Stimulated activated CD8-positive, alpha-beta memory T cell treated with anti-CD3 and anti-CD28 coated beads, Interleukin-4, amount 100 ng/mL, for 48 hours (primary cell): ENCODE measurements at regions not wholly inside any gene's neighbourhood (a gene's known extent, or its start where the extent isn't known, plus 50 kb on each side); places are given as distances from the start of the nearest gene placed in this dataset.

Experiments used
- DNase-seq: peaks from one replicate; pipeline ENCODE4 v3.0.0-alpha.2; 2020

- DNase-seq, result no peak
Observed at GRCh38 chr9:28032268-28032590, 458.9 kb upstream of the C9orf72 start.

DNA sequence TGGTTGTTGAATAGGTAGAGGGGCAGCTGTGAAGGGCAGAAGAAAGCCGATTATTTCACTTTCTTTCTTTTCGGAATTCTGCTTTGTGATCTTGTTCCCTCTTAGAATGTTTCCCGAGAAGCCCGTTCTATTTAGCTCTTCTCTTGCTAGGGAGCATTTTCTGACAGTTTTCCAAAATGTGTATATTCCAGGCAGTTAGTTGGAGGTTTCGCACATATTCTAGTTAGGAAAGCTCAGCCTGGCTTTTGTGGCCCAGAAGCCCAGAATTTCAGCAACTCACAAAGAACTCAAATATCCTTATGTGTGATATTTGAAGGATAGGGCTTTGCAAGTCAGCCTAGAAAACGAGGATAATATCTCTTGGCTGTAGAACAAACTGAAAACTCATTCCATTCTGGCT is 461.0 kb upstream of the C9orf72 start:
- DNase-seq, result no peak

GRCh38 chr9:28037968-28038367 is 464.7 kb upstream of the C9orf72 start:
- no peak for DNase-seq

GRCh38 chr9:28045051-28045450 is 471.8 kb upstream of the C9orf72 start:
- DNase-seq, result no peak

DNA sequence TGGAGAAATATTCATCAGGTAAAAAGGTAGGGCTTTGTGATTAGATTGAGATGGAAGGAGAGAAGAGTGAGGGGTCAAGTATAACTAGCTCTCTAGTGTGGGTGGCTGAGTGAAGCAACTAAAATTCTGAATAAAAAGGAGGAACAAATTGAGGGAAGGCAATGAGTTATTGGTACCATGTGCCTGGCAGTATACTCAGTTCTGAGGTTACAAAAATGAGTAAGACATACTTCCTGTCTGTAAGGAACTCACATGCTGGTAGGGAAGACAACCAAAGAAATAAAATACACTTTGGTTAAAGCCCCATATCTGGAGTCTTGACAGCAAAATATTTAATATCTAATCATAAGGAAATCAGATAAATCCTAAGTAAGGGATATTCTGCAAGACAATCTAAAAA is 476.8 kb upstream of the C9orf72 start:
- DNase-seq, result no peak

GRCh38 chr9:28050941-28051340 is 477.7 kb upstream of the C9orf72 start:
- DNase-seq, result no peak

GRCh38 chr9:28051559-28052503 is 478.6 kb upstream of the C9orf72 start:
- no peak for DNase-seq

- no peak for DNase-seq
Observed at GRCh38 chr9:28053096-28053777, 480.0 kb upstream of the C9orf72 start.

GRCh38 chr9:28056006-28056405 is 482.7 kb upstream of the C9orf72 start:
- no peak for DNase-seq

DNA sequence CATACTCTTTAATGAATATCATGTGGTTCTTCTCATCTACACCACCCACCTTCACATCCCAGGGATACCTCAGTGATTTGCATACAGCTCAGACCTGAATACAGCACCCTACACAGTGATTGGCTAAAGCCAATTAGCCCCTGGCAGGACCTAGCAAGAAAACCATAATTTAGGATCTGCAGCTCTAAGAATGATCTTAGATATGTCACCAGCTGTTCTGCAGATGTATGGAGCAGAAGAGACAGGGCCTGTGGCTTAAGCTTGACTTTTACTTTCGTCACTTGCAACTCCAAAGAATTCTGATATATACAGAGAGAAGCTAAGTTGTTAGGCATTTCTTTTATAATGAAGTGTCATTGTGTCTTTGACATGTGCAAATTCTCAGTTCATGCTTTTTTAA is 483.2 kb upstream of the C9orf72 start:
- no peak for DNase-seq

- no peak for DNase-seq
Observed at GRCh38 chr9:28059192-28059591, 485.9 kb upstream of the C9orf72 start.

- DNase-seq, result no peak
Observed at GRCh38 chr9:28064241-28064815, 491.0 kb upstream of the C9orf72 start.

- DNase-seq, result no peak
Observed at GRCh38 chr9:28073270-28073669, 500.0 kb upstream of the C9orf72 start.

DNA sequence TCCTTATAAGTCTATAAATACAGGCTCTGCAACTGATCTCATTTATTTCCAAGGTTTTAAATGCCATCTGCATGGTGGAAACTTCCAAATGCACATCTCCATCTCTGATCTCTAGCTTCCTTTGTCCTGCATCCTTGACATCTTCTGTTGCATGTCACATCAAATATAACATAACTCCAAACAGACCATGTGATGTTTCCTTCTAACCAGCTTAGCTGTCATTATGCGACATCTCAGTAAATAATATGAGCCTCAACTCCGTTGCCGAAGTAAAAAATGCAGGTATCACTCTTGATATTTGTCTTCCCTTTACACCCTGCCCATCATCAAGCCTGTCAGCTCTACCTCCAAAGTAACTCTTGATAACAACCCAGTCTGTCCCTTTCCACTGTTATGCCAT is 506.4 kb upstream of the C9orf72 start:
- DNase-seq, result no peak

- DNase-seq, result no peak
Observed at GRCh38 chr9:28082671-28083070, 509.4 kb upstream of the C9orf72 start.

DNA sequence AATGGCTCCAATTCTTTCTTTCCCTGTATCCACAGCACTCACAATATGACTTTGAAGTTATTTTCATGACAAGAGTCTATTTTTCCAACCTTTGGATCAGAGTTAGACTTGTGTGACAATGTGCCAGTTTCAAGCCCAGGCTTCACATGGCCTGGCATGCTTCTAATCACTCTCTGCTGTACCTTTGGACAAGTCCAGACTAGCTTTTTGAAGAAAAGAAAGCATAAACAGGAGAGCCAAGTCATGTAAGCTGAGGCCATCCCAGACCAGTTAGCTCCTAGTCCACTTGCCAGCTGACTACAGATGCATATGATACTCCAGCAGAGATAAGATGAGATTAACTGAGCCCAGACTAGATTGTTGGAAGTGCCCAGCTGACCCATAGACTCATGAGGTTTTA is 513.6 kb upstream of the C9orf72 start:
- no peak for DNase-seq

- no peak for DNase-seq
Observed at GRCh38 chr9:28092981-28093936, 520.0 kb upstream of the C9orf72 start.

GRCh38 chr9:28101509-28101908 is 528.2 kb upstream of the C9orf72 start:
- no peak for DNase-seq

DNA sequence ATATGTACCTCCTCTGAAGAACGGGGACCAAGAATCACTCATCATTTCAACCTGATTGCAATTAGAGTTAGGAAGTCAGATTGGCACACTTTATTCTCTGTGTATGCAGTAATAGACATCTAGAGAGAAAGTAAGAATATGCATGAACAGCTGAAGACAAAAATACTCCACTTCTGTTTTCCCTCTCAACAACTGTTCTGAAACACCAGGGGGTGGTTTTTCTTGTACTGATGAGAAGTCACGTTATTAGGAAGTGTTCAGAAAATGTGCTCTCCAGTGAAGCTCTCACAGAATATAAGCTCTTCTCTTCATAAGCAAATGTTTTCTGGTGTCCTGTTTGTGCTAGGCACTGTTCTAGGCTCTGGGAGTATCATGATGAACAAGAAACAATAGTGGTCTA is 531.7 kb upstream of the C9orf72 start:
- DNase-seq, result no peak

GRCh38 chr9:28120184-28120583 is 546.9 kb upstream of the C9orf72 start:
- no peak for DNase-seq

DNA sequence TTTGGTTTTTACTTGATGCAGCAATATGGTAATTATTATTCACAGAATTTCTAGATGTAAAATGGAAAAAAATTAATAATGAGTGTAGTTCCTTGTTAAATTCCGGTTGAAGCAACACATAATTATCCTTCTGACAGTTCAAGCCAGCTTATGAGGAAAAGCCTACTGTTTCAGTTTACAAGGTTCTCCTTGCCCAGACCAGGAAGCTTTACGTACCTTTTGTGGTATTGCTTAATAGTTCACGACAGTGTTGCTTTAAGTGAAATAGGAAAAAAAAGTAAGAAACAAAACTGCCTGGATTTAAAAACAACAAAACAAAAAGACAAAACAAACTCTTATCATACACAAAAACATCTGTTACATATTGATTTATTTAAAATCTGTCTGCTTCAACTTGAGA is 547.3 kb upstream of the C9orf72 start:
- DNase-seq, result no peak

GRCh38 chr9:28121366-28121765 is 548.1 kb upstream of the C9orf72 start:
- no peak for DNase-seq

GRCh38 chr9:28124917-28125316 is 551.6 kb upstream of the C9orf72 start:
- DNase-seq, result no peak
